Stimulated activated CD4-positive, alpha-beta T cell treated with anti-CD3 and anti-CD28 coated beads, Interleukin-2, amount 100 ng/mL, for 48 hours (primary cell): ENCODE measurements at regions not wholly inside any gene's neighbourhood (a gene's known extent, or its start where the extent isn't known, plus 50 kb on each side); places are given as distances from the start of the nearest gene placed in this dataset.

Experiments used
- DNase-seq, 2 donors: peaks; one replicate each; pipeline ENCODE4 v3.0.0-alpha.2; 2020

- DNase-seq, result no peak
Observed at GRCh38 chr20:57890202-57890800, 180.5 kb upstream of the PMEPA1 start.

GRCh38 chr20:57888591-57888990 lies 178.8 kb upstream of the PMEPA1 start:
- DNase-seq, result no peak

DNA sequence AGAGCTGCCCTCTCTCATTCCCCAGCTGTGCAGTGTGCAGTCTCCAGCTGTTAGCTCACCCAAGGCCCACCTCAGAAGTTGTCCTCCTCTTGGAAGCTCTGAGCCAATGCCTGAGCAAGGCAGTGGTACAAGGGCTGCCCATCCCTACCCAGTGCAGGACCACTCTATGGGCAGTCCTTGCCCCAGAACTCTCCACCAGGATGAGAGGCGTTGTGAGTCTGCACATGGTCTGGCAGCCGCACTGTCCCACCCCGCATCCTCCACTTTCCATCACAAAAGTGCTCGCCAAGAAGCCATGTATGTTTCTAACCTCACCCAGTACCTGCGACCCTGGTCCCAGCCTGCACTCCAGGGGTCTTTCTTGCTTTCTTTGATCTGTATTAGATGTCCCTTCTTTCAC lies 175.1 kb upstream of the PMEPA1 start:
- no peak for DNase-seq

DNA sequence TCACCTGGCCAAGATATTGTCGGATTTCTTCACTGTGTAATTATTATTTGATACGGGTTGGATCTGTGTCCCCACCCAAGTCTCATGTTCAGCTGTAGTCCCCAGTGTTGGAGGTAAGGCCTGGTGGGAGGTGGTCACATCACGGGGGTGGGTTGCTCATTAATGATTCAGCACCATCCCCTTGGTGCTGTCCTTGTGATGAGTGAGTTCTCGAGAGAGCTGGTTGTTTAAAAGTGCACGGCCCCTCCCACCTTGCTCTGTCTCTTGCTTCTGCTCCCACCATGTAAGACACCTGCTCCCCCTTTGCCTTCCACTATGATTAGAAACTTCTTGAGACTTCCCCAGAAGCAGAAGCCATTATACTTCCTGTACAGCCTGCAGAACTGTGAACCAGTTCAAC lies 173.9 kb upstream of the PMEPA1 start:
- no peak for DNase-seq

- DNase-seq, result no peak
Observed at GRCh38 chr20:57883224-57883623, 173.4 kb upstream of the PMEPA1 start.

GRCh38 chr20:57882451-57883161 lies 172.8 kb upstream of the PMEPA1 start:
- DNase-seq, result no peak

DNA sequence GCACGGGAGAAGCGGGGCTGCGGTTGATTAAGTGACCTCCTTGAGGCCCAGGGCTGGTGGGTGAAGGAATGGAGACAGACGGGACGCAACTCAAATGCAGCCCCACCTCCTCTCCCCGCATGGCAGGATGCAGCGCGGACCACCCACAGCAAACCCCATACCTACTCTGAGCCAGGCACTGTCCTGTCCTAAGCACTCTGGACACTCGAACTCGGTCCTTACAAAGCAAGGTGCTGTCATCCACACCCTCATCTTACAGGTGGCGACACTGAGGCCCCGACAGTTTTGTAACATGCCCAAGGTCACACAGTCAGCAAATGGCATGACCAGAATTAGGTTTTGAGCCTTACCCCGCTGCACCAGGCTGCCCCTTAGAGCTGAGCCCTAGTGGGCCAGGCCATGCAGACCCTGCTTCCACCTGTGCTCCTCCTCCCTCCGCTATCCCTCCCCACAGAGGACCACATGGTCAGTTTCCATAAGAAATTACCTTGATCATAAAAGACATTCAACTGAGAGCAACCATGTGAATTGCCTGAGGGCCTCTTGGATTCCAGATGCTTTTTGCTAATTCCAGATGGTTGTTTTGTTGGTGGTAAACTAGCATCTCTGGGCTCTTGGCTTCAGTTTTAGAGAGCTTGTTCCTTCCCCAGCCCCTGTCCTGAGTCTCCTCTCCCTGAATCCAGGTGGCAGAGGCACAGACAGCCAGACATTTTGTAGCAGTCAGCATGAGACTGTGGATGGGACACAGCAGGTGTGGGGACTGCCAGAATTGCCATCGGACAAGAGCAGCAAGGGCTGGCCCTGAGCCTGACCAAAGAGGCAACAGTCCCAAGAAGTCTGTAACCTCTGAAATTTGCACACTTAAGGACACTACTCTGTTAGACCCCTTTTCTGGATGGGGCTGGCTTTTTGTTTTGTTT lies 171.9 kb upstream of the PMEPA1 start:
- no peak for DNase-seq

DNA sequence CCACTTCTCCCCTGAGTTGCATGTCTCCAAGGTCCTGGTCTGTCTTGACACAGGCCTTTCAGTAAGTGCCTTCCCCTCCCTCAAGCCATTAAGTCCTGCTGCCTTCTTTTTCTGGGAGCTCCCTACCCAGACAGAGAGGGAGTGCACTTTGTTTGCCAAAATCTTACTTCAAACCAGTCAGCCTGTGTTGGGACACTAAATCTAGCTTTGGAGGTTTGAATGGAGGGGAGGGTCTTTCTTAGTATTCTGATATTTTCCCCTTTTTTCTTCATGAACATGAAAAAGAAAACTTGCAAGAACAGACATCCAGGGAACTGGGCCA lies 170.7 kb upstream of the PMEPA1 start:
- DNase-seq, result no peak

GRCh38 chr20:57879779-57880570 lies 170.2 kb upstream of the PMEPA1 start:
- no peak for DNase-seq

GRCh38 chr20:57879437-57879778 lies 169.6 kb upstream of the PMEPA1 start:
- DNase-seq, result no peak

DNA sequence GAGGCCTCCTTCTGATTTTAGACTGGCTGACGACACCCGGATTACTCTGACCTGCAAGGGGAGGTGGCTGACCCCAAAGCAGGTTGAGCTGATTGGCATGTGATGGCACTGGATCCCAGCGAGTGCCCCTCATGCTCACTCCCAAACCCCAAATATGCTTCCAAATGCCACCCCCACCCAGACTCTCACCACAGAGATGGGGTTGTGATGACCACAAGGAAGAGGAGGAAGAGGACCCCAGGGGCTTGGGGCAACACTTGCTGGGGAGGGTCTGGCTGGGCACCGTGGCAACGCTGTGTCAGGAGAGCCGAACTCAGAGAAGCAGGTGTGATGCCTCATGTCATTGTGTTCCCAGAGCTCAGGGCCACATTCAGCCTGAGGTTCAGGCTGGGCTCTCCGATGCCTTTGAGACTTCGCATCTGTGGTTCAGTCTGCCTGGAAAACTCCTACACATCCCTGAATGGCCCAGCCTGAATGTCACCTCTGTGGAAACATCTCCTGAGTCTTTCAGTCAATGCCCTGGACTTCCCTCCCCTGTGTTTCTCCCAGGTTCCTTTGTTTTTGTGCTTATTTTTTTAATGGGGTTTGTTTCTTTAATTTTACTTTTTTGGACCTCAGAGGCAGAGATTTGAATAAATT lies 169.1 kb upstream of the PMEPA1 start:
- DNase-seq, result no peak

DNA sequence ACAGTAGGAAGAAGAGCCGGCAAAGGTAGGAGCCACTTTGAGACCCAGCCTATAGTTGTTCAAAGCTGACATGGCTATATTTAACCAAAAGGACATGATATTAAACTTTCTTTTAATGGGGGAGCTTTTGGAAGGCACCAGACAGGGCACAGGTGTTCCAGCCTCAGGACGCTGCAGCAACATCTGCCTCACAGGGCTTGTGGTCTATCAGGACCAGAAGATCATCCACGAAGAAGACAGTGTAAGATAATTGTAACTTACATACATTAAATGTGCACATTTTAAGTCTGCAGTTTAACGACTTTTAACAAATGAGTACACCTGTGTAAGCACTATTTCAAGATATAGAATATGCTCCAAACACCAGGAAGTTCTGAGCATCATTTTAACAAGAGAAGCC lies 168.2 kb upstream of the PMEPA1 start:
- no peak for DNase-seq

- DNase-seq, result no peak
Observed at GRCh38 chr20:57877131-57877824, 167.5 kb upstream of the PMEPA1 start.

GRCh38 chr20:57876163-57876562 lies 166.3 kb upstream of the PMEPA1 start:
- DNase-seq, result no peak

DNA sequence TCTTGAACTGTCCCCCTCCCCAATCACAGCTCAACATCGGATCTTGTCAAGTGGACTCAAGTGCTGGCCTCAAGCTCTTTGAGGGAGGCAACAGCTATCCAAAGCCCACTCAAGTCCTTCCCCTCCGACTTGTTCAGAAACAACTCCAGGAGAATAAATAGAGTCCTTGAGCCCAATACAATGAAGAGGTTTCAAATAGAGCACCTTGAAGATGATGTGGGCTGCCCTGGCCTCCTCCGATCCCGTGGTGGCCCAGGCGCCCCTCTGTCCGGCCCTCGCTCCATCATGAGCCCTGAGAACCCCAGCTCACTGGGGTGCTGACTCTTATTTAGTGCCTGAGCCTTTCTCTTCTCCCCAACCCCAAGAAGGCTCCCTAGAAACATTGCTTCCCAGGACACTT lies 164.3 kb upstream of the PMEPA1 start:
- DNase-seq, result no peak

DNA sequence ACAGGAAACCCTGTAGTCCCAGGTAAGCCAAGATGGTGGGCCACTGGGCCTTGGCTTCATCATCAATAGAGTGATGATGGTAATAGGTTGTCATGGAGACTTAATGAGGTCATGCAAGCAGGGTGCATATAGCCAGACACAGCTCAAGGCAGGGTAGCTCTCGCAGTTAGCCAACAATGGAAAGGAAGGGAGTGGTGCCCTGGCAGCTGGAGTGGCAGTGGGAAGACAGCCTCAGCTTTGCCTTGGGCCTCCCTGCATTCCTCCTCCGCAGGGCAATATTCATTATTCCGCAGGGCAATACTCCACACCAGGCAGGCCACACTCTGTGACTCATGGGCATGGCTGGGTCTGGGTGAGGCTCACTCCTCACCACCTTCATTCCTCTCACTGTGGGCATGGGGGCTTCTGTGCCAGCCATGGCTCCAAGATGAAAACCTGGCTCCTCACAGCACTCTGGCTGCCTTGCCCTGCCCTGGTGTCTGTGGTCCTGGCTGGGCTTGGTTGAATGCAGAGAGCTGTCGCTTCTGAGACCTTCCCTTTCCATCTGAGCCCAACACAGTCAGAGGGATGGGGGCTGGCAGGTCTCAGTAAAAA lies 163.1 kb upstream of the PMEPA1 start:
- DNase-seq, result no peak

GRCh38 chr20:57871237-57871632 lies 161.4 kb upstream of the PMEPA1 start:
- no peak for DNase-seq

- no peak for DNase-seq
Observed at GRCh38 chr20:57870597-57871236, 160.9 kb upstream of the PMEPA1 start.

- DNase-seq, result no peak
Observed at GRCh38 chr20:57869951-57870315, 160.1 kb upstream of the PMEPA1 start.

DNA sequence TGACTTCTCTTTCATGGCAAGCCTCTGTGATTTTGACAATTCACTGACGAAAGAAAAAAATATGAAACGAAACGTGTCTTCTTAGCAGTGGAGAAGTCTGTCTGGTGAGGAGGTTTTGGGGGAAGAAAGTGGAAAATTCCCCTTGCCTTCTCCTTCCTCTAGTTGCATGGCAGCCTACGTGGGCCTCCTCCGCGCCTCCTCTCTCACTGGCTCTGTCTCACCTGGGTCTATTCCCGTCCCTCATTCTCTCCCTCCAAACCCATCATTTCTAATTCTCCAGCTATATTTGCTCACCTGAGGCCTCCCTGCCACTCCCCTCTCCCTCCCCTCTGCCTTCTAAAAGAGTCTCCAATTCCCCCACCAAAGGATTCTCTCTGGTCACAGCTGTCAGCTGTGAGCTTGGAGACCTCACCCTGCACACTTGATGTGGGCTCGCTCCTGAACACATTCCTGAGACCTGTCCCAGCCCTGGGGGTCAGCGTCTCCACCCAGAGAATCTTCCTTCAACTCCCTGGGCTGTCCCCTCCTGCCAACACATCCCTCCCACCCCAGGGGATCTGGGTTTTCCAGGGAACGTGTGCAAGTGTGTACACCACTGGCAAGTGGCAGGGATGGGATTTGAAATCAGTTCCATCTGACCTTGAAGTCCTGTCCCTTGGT lies 159.6 kb upstream of the PMEPA1 start:
- no peak for DNase-seq

DNA sequence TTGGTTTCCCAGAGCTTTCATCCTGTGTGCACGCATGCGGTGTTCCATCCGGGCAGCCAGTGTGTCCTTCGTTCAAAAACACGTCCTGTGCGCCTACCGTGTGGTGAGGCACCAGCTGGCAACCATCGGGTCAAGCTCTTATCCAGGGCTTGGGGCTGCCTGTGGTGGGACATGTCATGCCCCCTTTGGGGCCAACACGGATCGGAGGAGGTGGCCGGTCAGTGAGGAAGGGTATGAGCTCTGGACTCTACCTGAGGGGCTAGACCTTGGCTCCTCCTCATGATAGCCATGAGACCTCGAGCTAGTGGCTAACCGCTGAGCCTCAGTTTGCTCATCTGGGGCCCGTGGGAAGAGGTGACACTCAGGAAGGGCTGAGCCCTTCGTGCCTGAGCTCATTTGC lies 158.5 kb upstream of the PMEPA1 start:
- no peak for DNase-seq
